ENCODE measurements at regions not wholly inside any gene's neighbourhood (a gene's known extent, or its start where the extent isn't known, plus 50 kb on each side); places are given as distances from the start of the nearest gene placed in this dataset.

DNA sequence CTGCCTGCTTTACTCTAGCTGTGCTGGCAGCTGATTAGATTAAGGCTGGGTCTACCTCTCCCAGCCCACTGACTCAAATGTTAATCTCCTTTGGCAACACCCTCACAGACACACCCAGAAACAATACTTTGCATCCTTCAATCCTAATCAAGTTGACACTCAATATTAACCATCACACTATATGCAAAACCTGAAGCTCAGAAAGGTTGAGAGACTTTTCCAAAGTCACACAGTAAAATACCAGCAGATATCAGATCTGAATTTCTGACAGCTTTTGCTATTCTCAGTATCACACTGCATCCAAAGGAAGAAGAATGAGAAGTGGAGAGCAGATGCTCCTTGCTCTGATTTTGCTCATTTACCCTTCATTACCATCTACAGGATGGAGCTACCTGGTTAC, 114.9 kb upstream of the RANBP3L start:
- TF ChIP-seq, protein P1, sequence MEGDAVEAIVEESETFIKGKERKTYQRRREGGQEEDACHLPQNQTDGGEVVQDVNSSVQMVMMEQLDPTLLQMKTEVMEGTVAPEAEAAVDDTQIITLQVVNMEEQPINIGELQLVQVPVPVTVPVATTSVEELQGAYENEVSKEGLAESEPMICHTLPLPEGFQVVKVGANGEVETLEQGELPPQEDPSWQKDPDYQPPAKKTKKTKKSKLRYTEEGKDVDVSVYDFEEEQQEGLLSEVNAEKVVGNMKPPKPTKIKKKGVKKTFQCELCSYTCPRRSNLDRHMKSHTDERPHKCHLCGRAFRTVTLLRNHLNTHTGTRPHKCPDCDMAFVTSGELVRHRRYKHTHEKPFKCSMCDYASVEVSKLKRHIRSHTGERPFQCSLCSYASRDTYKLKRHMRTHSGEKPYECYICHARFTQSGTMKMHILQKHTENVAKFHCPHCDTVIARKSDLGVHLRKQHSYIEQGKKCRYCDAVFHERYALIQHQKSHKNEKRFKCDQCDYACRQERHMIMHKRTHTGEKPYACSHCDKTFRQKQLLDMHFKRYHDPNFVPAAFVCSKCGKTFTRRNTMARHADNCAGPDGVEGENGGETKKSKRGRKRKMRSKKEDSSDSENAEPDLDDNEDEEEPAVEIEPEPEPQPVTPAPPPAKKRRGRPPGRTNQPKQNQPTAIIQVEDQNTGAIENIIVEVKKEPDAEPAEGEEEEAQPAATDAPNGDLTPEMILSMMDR (IDR thresholded peaks at IDR 0.05; ENCODE audit: borderline replicate concordance, extremely low read depth, low read length, poor library complexity, severe bottlenecking): no peak
- no peak for TF ChIP-seq EZH2 (IDR thresholded peaks at IDR 0.05; ENCODE audit: borderline replicate concordance, low read depth, low read length, severe bottlenecking)
